GM19351 (cell line): ENCODE measurements at regions not wholly inside any gene's neighbourhood (a gene's known extent, or its start where the extent isn't known, plus 50 kb on each side); places are given as distances from the start of the nearest gene placed in this dataset.
A peak's percentile ranks its signal among the peaks of the same experiment; 100 is the strongest.
"Not testable (repeated sequence)": the region's sequence is repeated elsewhere in the genome, so short reads cannot be mapped to it uniquely, and the experiment has no call there.

Experiments
- ATAC-seq: cut with Tn5 transposase; IDR thresholded peaks from one replicate; pipeline ENCODE4 v1.9.1; 2021; ENCODE audit warnings: mild to moderate bottlenecking, moderate library complexity; ENCODE audit not compliant: unreplicated experiment

- no peak for ATAC-seq
Observed at GRCh38 chr7:142539901-142540300, 209.4 kb upstream of the PRSS1 start.

- ATAC-seq, result no peak
Observed at GRCh38 chr7:142537760-142538159, 211.5 kb upstream of the PRSS1 start.

GRCh38 chr7:142535123-142535779, 214.0 kb upstream of the PRSS1 start:
- peak; percentile 96 for ATAC-seq

- no peak for ATAC-seq
Observed at GRCh38 chr7:142534726-142535122, 214.5 kb upstream of the PRSS1 start.

GRCh38 chr7:142533920-142534319, 215.4 kb upstream of the PRSS1 start:
- no peak for ATAC-seq

- no peak for ATAC-seq
Observed at GRCh38 chr7:142529591-142529990, 219.7 kb upstream of the PRSS1 start.

- ATAC-seq, result no peak
Observed at GRCh38 chr7:142528608-142529408, 220.5 kb upstream of the PRSS1 start.

GRCh38 chr7:142523821-142524460, 225.3 kb upstream of the PRSS1 start:
- no peak for ATAC-seq

GRCh38 chr7:142522735-142523134, 226.5 kb upstream of the PRSS1 start:
- ATAC-seq, result no peak

GRCh38 chr7:142520885-142521284, 228.4 kb upstream of the PRSS1 start:
- not testable (repeated sequence) for ATAC-seq

- not testable (repeated sequence) for ATAC-seq
Observed at GRCh38 chr7:142520455-142520854, 228.8 kb upstream of the PRSS1 start.

GRCh38 chr7:142519079-142520078, 229.9 kb upstream of the PRSS1 start:
- no peak for ATAC-seq

- peak; percentile 95 for ATAC-seq
Observed at GRCh38 chr7:142516038-142516501, 233.2 kb upstream of the PRSS1 start.

- ATAC-seq, result not testable (repeated sequence)
Observed at GRCh38 chr7:142514716-142515115, 234.6 kb upstream of the PRSS1 start.

- ATAC-seq, result no peak
Observed at GRCh38 chr7:142513178-142513955, 235.9 kb upstream of the PRSS1 start.

GRCh38 chr7:142511801-142512200, 237.5 kb upstream of the PRSS1 start:
- ATAC-seq, result no peak

- ATAC-seq, result no peak
Observed at GRCh38 chr7:142511374-142511773, 237.9 kb upstream of the PRSS1 start.

- ATAC-seq, result not testable (repeated sequence)
Observed at GRCh38 chr7:142509235-142509634, 240.0 kb upstream of the PRSS1 start.

GRCh38 chr7:142508251-142508650, 241.0 kb upstream of the PRSS1 start:
- no peak for ATAC-seq

GRCh38 chr7:142507799-142508198, 241.5 kb upstream of the PRSS1 start:
- ATAC-seq, result no peak
